Mucosa of stomach (tissue), 1 donor: ENCODE measurements at regions not wholly inside any gene's neighbourhood (a gene's known extent, or its start where the extent isn't known, plus 50 kb on each side); places are given as distances from the start of the nearest gene placed in this dataset.

Experiments
- H3K27me3 ChIP-seq: one replicate; pipeline ENCODE4 v1.7.0; 2013; ENCODE audit warnings: mild to moderate bottlenecking, low read length; ENCODE audit not compliant: control insufficient read depth, insufficient read depth
- H3K36me3 ChIP-seq: one replicate; pipeline ENCODE4 v1.7.0; 2013; ENCODE audit warnings: low read length; ENCODE audit not compliant: control insufficient read depth, insufficient read depth
- H3K4me1 ChIP-seq: one replicate; pipeline ENCODE4 v1.7.0; 2013; ENCODE audit warnings: mild to moderate bottlenecking, low read length; ENCODE audit not compliant: control insufficient read depth, insufficient read depth
- H3K4me3 ChIP-seq: one replicate; pipeline ENCODE4 v1.7.0; 2013; ENCODE audit warnings: low read length
- H3K9ac ChIP-seq: one replicate; pipeline ENCODE4 v1.7.0; 2013; ENCODE audit warnings: mild to moderate bottlenecking, low read length, moderate library complexity
- H3K9me3 ChIP-seq: one replicate; pipeline ENCODE4 v1.7.0; 2013; ENCODE audit warnings: mild to moderate bottlenecking, low read length, moderate library complexity; ENCODE audit not compliant: control insufficient read depth
- donor health status: Pancreatic carcinoma.

- Histone ChIP-seq H3K4me3 (no peak overlapping the region), H3K9me3 (no peaks in the 10 kb centered on the region), H3K4me1 (no peaks in the 10 kb centered on the region), H3K9ac (no peak overlapping the region), H3K36me3 (no peaks in the 10 kb centered on the region), H3K27me3 (no peaks in the 10 kb centered on the region)
These were observed 548.6 kb upstream of the TBX3 start for GRCh38 chr12:115232455-115233156.

- H3K9ac ChIP-seq, result no peak overlapping the region
- H3K27me3 ChIP-seq, result no peaks in the 10 kb centered on the region
These were observed 546.6 kb upstream of the TBX3 start for GRCh38 chr12:115230606-115231005.

GRCh38 chr12:115229517-115229916 lies 545.5 kb upstream of the TBX3 start:
- no peak overlapping the region for H3K9ac ChIP-seq
- H3K9me3 ChIP-seq, result no peaks in the 10 kb centered on the region
- H3K27me3 ChIP-seq, result no peaks in the 10 kb centered on the region
- H3K4me1 ChIP-seq, result no peaks in the 10 kb centered on the region
- no peak overlapping the region for H3K4me3 ChIP-seq
- H3K36me3 ChIP-seq, result no peaks in the 10 kb centered on the region

More at GRCh38 chr12:115230606-115231005, 546.6 kb upstream of the TBX3 start:
- H3K9me3 ChIP-seq, result no peaks in the 10 kb centered on the region
- H3K36me3 ChIP-seq, result no peaks in the 10 kb centered on the region
- H3K4me3 ChIP-seq, result no peak overlapping the region
- H3K4me1 ChIP-seq, result no peaks in the 10 kb centered on the region

GRCh38 chr12:115228434-115228833 lies 544.5 kb upstream of the TBX3 start:
- no peak overlapping the region for H3K9ac ChIP-seq
- H3K4me3 ChIP-seq, result no peak overlapping the region
- no peaks in the 10 kb centered on the region for H3K9me3 ChIP-seq
- no peaks in the 10 kb centered on the region for H3K4me1 ChIP-seq
- H3K27me3 ChIP-seq, result no peaks in the 10 kb centered on the region
- no peaks in the 10 kb centered on the region for H3K36me3 ChIP-seq

- no peaks in the 10 kb centered on the region for H3K9me3 ChIP-seq
- H3K4me1 ChIP-seq, result no peaks in the 10 kb centered on the region
These were observed 543.2 kb upstream of the TBX3 start for GRCh38 chr12:115227137-115227615.

GRCh38 chr12:115225845-115226244 lies 541.9 kb upstream of the TBX3 start:
- H3K9me3 ChIP-seq, result no peaks in the 10 kb centered on the region
- no peak overlapping the region for H3K9ac ChIP-seq
- no peak overlapping the region for H3K4me3 ChIP-seq
- H3K4me1 ChIP-seq, result peaks cover 7% of the 10 kb centered on the region
- no peaks in the 10 kb centered on the region for H3K27me3 ChIP-seq
- no peaks in the 10 kb centered on the region for H3K36me3 ChIP-seq

More at GRCh38 chr12:115227137-115227615, 543.2 kb upstream of the TBX3 start:
- H3K4me3 ChIP-seq, result no peak overlapping the region
- no peaks in the 10 kb centered on the region for H3K27me3 ChIP-seq
- no peak overlapping the region for H3K9ac ChIP-seq
- H3K36me3 ChIP-seq, result no peaks in the 10 kb centered on the region

- H3K4me1 ChIP-seq, result peaks cover 7% of the 10 kb centered on the region
- no peak overlapping the region for H3K4me3 ChIP-seq
- no peaks in the 10 kb centered on the region for H3K9me3 ChIP-seq
- H3K27me3 ChIP-seq, result no peaks in the 10 kb centered on the region
- H3K9ac ChIP-seq, result no peak overlapping the region
- H3K36me3 ChIP-seq, result no peaks in the 10 kb centered on the region
These were observed 540.0 kb upstream of the TBX3 start for GRCh38 chr12:115223991-115224390.

GRCh38 chr12:115223322-115223721 lies 539.3 kb upstream of the TBX3 start:
- no peaks in the 10 kb centered on the region for H3K36me3 ChIP-seq
- no peaks in the 10 kb centered on the region for H3K27me3 ChIP-seq
- H3K9me3 ChIP-seq, result no peaks in the 10 kb centered on the region
- no peak overlapping the region for H3K9ac ChIP-seq
- H3K4me3 ChIP-seq, result no peak overlapping the region
- H3K4me1 ChIP-seq, result peaks cover 7% of the 10 kb centered on the region

- H3K4me1 ChIP-seq, result peaks cover 7% of the 10 kb centered on the region
- H3K9me3 ChIP-seq, result no peaks in the 10 kb centered on the region
- H3K36me3 ChIP-seq, result no peaks in the 10 kb centered on the region
- no peaks in the 10 kb centered on the region for H3K27me3 ChIP-seq
- H3K4me3 ChIP-seq, result no peak overlapping the region
- H3K9ac ChIP-seq, result no peak overlapping the region
These were observed 538.2 kb upstream of the TBX3 start for GRCh38 chr12:115222220-115222619.

- no peaks in the 10 kb centered on the region for H3K27me3 ChIP-seq
- H3K9ac ChIP-seq, result no peak overlapping the region
These were observed 532.3 kb upstream of the TBX3 start for GRCh38 chr12:115216301-115216700.

GRCh38 chr12:115215544-115215943 lies 531.6 kb upstream of the TBX3 start:
- H3K4me3 ChIP-seq, result no peak overlapping the region
- no peaks in the 10 kb centered on the region for H3K27me3 ChIP-seq

More at GRCh38 chr12:115216301-115216700, 532.3 kb upstream of the TBX3 start:
- Histone ChIP-seq H3K9me3 (no peaks in the 10 kb centered on the region), H3K4me3 (no peak overlapping the region), H3K4me1 (peaks cover 16% of the 10 kb centered on the region), H3K36me3 (no peaks in the 10 kb centered on the region)

GRCh38 chr12:115213538-115214016 lies 529.6 kb upstream of the TBX3 start:
- Histone ChIP-seq H3K9me3 (no peaks in the 10 kb centered on the region), H3K4me3 (no peak overlapping the region), H3K27me3 (no peaks in the 10 kb centered on the region), H3K9ac (no peak overlapping the region), H3K4me1 (peaks cover 12% of the 10 kb centered on the region), H3K36me3 (no peaks in the 10 kb centered on the region)

More at GRCh38 chr12:115215544-115215943, 531.6 kb upstream of the TBX3 start:
- Histone ChIP-seq H3K9me3 (no peaks in the 10 kb centered on the region), H3K4me1 (peaks cover 12% of the 10 kb centered on the region), H3K9ac (no peak overlapping the region), H3K36me3 (no peaks in the 10 kb centered on the region)
